OCI-LY7 (cell line): ENCODE measurements at regions not wholly inside any gene's neighbourhood (a gene's known extent, or its start where the extent isn't known, plus 50 kb on each side); places are given as distances from the start of the nearest gene placed in this dataset.

Source experiments
- BruUV-seq: library from RNA; stranded (reverse); fragments of 400-500 nt; replicated peaks from 2 replicates; lab custom pipeline; 2021; lab: Mats Ljungman, UMichigan
- CTCF ChIA-PET: fragments of 300-600 bp; sonication (Branson Sonifier 250); formaldehyde crosslinking; loops from one replicate; lab custom pipeline; 2022; ENCODE audit warnings: antibody characterized with exemption; ENCODE audit not compliant: unreplicated experiment; lab: Charles Lee
- POLR2A ChIA-PET: fragments of 300-600 bp; sonication (Branson Sonifier 250); formaldehyde crosslinking; loops from one replicate; lab custom pipeline; 2022; ENCODE audit warnings: antibody characterized with exemption; lab: Charles Lee
- DNase-seq: peaks from one replicate; pipeline ENCODE4 v3.0.0-alpha.2; 2015; ENCODE audit warnings: low spot score
- H2AFZ ChIP-seq: fragments of 200-600 bp; sonication (generic), shearing (Covaris generic); 2 replicates; pipeline ENCODE4 v1.6.1; 2014; ENCODE audit warnings: mild to moderate bottlenecking, antibody characterized with exemption, low read length, moderate library complexity
- H3K27ac ChIP-seq: fragments of 200-600 bp; sonication (generic); 2 replicates; pipeline ENCODE4 v1.5.1; 2014; ENCODE audit warnings: mixed run types, low read depth, mild to moderate bottlenecking, moderate library complexity, low read length, inconsistent platforms; ENCODE audit not compliant: poor library complexity, severe bottlenecking
- H3K36me3 ChIP-seq: fragments of 200-600 bp; sonication (generic); 2 replicates; pipeline ENCODE4 v1.6.1; 2014; ENCODE audit warnings: mild to moderate bottlenecking, antibody characterized with exemption, low read length, moderate library complexity, mixed read lengths; ENCODE audit not compliant: insufficient read depth
- H3K4me1 ChIP-seq: fragments of 200-600 bp; sonication (generic); 2 replicates; pipeline ENCODE4 v1.5.1; 2014; ENCODE audit warnings: mild to moderate bottlenecking, low read length; ENCODE audit not compliant: insufficient read depth, poor library complexity, severe bottlenecking
- H3K4me2 ChIP-seq: fragments of 200-600 bp; sonication (generic); 2 replicates; pipeline ENCODE4 v1.6.1; 2014; ENCODE audit warnings: mild to moderate bottlenecking, low read length
- H3K4me3 ChIP-seq: fragments of 200-600 bp; sonication (generic); 2 replicates; pipeline ENCODE4 v1.5.1; 2014; ENCODE audit warnings: mild to moderate bottlenecking, low read depth, low read length; ENCODE audit not compliant: poor library complexity, severe bottlenecking
- H3K79me2 ChIP-seq: fragments of 200-600 bp; sonication (generic); 2 replicates; pipeline ENCODE4 v1.6.1; 2016; ENCODE audit warnings: low read depth, mild to moderate bottlenecking, low read length, moderate library complexity, mixed read lengths; ENCODE audit not compliant: insufficient read depth
- H3K9me2 ChIP-seq: fragments of 200-600 bp; sonication (generic); 2 replicates; pipeline ENCODE4 v1.6.1; 2016; ENCODE audit warnings: mild to moderate bottlenecking, low read length, mixed read lengths; ENCODE audit not compliant: insufficient read depth
- H3K9me3 ChIP-seq: fragments of 200-600 bp; sonication (generic); 2 replicates; pipeline ENCODE4 v1.6.1; 2014; ENCODE audit warnings: mild to moderate bottlenecking, mixed run types, low read length, mixed read lengths
- H4K20me1 ChIP-seq: fragments of 200-600 bp; sonication (generic); 2 replicates; pipeline ENCODE4 v1.6.1; 2014; ENCODE audit warnings: mild to moderate bottlenecking, antibody characterized with exemption, low read length, moderate library complexity, mixed read lengths; ENCODE audit not compliant: insufficient read depth
- EZH2phosphoT487 ChIP-seq: fragments of 200-600 bp; sonication (generic); IDR thresholded peaks from 2 replicates; pipeline ENCODE4 v1.6.1; 2018; ENCODE audit warnings: low read depth, borderline replicate concordance, mild to moderate bottlenecking, mixed run types, antibody characterized with exemption, low read length, moderate library complexity, mixed read lengths
- intact Hi-C: fragments of 100-400 bp; cut with micrococcal nuclease; formaldehyde crosslinking; loops from one replicate; pipeline ENCODE4 v1.10.0; 2022; ENCODE audit not compliant: unreplicated experiment
- TF ChIP-seq, protein P1 (sequence below): fragments of 200-600 bp; sonication (generic); conservative IDR thresholded peaks from 2 replicates; pipeline ENCODE4 v1.5.1; 2014; ENCODE audit warnings: mild to moderate bottlenecking, antibody characterized with exemption, low read length, moderate library complexity, mixed read lengths

DNA sequence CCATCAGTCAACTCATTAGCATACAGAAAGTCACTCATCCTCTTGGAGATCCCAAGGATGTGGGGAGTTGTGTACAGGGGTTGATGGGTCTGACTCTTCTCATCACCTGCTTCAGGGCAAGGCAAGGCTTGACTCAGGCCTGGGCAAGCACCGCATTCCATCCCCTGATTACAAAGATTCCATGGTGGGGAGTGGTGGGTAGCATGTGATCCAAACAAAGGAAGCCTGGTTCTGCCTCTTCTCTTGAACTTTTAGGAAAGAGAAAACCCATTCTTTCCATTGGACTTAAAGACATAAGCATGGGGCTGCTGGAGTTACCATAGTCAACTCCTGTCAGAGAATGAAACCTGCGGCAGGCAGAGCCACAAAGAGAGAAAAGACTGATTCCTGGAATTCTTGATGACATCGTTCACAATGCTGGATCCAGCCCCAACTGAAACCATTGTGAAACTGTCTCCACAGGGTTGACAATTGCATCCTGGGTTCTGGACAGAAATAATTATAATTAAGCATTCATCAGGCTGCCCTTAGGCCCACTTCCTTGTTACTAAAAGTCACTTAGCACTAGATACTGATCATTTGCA is 235.8 kb upstream of the KCNG1 start:
- Histone ChIP-seq H3K79me2 (no peaks in the 10 kb centered on the region), H3K4me2 (no peak overlapping the region), H3K27ac (no peak overlapping the region), H3K36me3 (no peaks in the 10 kb centered on the region), H4K20me1 (no peaks in the 10 kb centered on the region), H3K4me3 (no peak overlapping the region), H2AFZ (no peak overlapping the region), H3K9me3 (no peaks in the 10 kb centered on the region), H3K4me1 (no peaks in the 10 kb centered on the region), H3K9me2 (no peaks in the 10 kb centered on the region)
- POLR2A ChIA-PET, result interaction anchor here (0.6 kb wide), 1 partner anchor 34 kb away, joined by 6 read pairs; no protein-coding TSS in a partner anchor
- no TSS peak for BruUV-seq
- TF ChIP-seq EZH2phosphoT487, result no peak
- TF ChIP-seq, protein P1, sequence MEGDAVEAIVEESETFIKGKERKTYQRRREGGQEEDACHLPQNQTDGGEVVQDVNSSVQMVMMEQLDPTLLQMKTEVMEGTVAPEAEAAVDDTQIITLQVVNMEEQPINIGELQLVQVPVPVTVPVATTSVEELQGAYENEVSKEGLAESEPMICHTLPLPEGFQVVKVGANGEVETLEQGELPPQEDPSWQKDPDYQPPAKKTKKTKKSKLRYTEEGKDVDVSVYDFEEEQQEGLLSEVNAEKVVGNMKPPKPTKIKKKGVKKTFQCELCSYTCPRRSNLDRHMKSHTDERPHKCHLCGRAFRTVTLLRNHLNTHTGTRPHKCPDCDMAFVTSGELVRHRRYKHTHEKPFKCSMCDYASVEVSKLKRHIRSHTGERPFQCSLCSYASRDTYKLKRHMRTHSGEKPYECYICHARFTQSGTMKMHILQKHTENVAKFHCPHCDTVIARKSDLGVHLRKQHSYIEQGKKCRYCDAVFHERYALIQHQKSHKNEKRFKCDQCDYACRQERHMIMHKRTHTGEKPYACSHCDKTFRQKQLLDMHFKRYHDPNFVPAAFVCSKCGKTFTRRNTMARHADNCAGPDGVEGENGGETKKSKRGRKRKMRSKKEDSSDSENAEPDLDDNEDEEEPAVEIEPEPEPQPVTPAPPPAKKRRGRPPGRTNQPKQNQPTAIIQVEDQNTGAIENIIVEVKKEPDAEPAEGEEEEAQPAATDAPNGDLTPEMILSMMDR, result no peak
- DNase-seq, result no peak
- CTCF ChIA-PET, result no interaction called here
- intact Hi-C loops, result no loop called here

DNA sequence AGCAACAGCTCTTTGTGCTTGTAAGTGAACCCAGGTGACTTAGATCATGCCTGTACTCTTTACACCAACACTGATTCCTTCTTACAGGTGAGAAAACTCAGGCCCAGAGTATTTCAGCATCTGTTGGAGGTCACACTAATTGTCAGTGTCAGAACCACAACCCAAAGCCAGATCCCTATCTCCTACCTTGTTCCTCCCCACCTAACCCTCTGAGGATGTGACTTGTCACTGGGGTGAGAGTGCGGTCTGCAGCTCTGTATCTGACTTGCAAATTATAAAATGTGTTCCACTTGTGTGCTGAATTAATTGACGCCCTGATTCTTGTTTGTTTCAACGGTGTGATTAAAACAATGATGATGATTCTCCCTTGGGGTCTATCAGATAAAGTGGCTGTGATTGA is 232.5 kb upstream of the KCNG1 start:
- H3K9me2 ChIP-seq, result no peaks in the 10 kb centered on the region
- no peak overlapping the region for H3K4me2 ChIP-seq
- no peaks in the 10 kb centered on the region for H3K79me2 ChIP-seq
- no peak overlapping the region for H3K27ac ChIP-seq
- H3K36me3 ChIP-seq, result no peaks in the 10 kb centered on the region
- POLR2A ChIA-PET, result no interaction called here
- H3K9me3 ChIP-seq, result no peaks in the 10 kb centered on the region
- intact Hi-C loops, result no loop called here
- CTCF ChIA-PET, result no interaction called here
- BruUV-seq, result no TSS peak
- no peak for DNase-seq
- H2AFZ ChIP-seq, result no peak overlapping the region
- no peaks in the 10 kb centered on the region for H4K20me1 ChIP-seq
- no peaks in the 10 kb centered on the region for H3K4me1 ChIP-seq
- no peak overlapping the region for H3K4me3 ChIP-seq
- TF ChIP-seq, protein P1, result no peak
- TF ChIP-seq EZH2phosphoT487, result no peak

DNA sequence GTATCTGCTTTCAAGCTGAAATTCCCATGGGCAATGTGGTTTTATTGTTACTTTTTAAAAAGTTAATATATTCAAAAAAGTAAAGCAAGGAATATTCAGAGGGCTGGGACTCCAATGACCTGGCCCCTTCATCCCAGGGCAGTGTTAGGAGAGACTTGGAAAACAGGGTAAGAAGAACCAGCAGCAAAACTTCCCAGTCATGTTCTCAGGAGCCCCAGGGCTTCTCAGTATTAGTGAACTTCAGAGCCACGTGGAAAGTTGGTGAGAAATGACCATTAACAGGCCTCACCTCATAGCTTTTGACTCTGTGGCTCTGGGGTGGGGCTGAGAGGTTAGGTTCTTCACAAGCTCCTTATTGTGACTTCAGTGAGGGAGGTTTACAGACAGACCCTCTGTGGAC is 230.4 kb upstream of the KCNG1 start:
- CTCF ChIA-PET, result no interaction called here
- H3K9me3 ChIP-seq, result no peaks in the 10 kb centered on the region
- BruUV-seq, result no TSS peak
- no peaks in the 10 kb centered on the region for H4K20me1 ChIP-seq
- POLR2A ChIA-PET, result no interaction called here
- no peaks in the 10 kb centered on the region for H3K9me2 ChIP-seq
- H3K79me2 ChIP-seq, result no peaks in the 10 kb centered on the region
- H3K36me3 ChIP-seq, result no peaks in the 10 kb centered on the region
- no peak overlapping the region for H3K27ac ChIP-seq
- TF ChIP-seq, protein P1, result no peak
- TF ChIP-seq EZH2phosphoT487, result no peak
- no peak overlapping the region for H3K4me3 ChIP-seq
- no peaks in the 10 kb centered on the region for H3K4me1 ChIP-seq
- H2AFZ ChIP-seq, result no peak overlapping the region
- intact Hi-C loops, result no loop called here
- DNase-seq, result no peak
- H3K4me2 ChIP-seq, result no peak overlapping the region
